Activated T-cell treated with anti-CD3 and anti-CD28 coated beads, Interleukin-2, amount 50 U/mL, for 4 hours (primary cell): ENCODE measurements at regions not wholly inside any gene's neighbourhood (a gene's known extent, or its start where the extent isn't known, plus 50 kb on each side); places are given as distances from the start of the nearest gene placed in this dataset.
"Not testable (repeated sequence)": the region's sequence is repeated elsewhere in the genome, so short reads cannot be mapped to it uniquely, and the experiment has no call there.

Experiments
- ATAC-seq, 2 donors: fragments of 200-7000 bp; cut with Tn5 transposase; one replicate each; pipeline ENCODE4 v1.10.0; 2021
- DNase-seq: peaks from one replicate; pipeline ENCODE4 v3.0.0-alpha.2; 2020
- H3K27me3 Mint-ChIP-seq: one replicate; pipeline ENCODE4 v1.8.0; 2021; ENCODE audit warnings: low read depth, mixed read lengths
- H3K36me3 Mint-ChIP-seq: one replicate; pipeline ENCODE4 v1.8.0; 2022; ENCODE audit warnings: mixed read lengths; ENCODE audit not compliant: insufficient read depth
- H3K4me1 Mint-ChIP-seq: one replicate; pipeline ENCODE4 v1.8.0; 2021; ENCODE audit warnings: low read depth, mixed read lengths
- H3K4me3 Mint-ChIP-seq: one replicate; pipeline ENCODE4 v1.8.0; 2021; ENCODE audit warnings: mild to moderate bottlenecking, moderate library complexity, mixed read lengths
- H3K9me3 Mint-ChIP-seq: one replicate; pipeline ENCODE4 v1.8.0; 2021; ENCODE audit warnings: mixed read lengths

DNA sequence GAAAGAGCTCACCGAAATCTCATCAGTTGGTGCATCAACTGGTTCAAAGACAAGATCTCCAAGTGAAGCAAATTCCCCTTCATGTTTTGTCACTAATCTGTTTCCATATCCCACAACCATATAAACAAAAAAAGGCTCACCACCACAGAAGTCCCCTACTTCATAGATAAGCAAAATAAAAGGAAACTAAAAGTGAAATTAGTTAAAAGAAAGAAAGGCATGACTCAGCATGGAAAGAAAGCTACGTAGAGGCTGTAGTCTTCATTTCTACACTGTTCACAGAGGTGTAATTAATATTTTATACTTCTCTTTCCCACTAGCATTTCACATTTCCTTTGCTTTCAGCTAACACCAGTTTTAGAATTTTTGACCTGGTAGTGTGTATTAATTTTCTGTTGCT lies 208.0 kb downstream of the CYLC2 start:
- H3K9me3 Mint-ChIP-seq = peaks cover 3% of the 10 kb centered on the region
- no peaks in the 10 kb centered on the region for H3K27me3 Mint-ChIP-seq
- H3K4me3 Mint-ChIP-seq = no peak overlapping the region
- ATAC-seq (no peak), DNase-seq (no peak)
- H3K36me3 Mint-ChIP-seq = no peaks in the 10 kb centered on the region
- H3K4me1 Mint-ChIP-seq = no peaks in the 10 kb centered on the region

DNA sequence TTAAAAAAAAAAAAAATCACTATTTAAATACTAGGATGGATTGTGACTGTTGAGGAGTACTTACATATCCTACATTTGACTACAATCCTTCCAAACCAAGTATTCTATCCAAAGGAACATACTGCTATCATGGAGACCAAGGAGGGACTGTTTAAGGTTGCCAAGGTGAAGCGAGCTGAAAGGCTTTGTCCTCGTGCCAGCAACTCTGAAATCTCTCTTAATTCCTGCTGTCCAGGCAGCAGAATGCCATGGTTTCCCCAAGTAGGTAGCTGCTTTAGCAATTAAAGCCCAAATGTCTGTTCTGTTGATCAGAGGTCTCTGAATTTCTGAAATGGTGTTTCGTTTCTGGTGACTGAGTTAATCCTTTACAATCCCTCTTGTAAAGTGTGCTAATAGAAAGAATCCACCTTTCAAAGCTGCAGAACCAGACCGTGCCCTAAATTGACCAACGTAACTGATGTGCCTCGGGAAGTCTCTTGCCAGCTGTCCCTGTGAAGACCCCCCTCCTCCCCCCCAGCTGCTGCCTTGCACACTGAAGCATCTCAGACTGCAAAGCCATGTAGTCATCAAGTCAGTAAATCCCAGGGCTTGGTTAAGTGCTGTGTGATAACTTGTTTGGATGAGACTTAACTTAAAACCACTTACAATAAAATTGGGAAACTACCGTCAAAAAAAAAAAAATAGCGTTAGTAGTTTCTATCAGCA lies 210.9 kb downstream of the CYLC2 start:
- ATAC-seq, DNase-seq, H3K27me3 Mint-ChIP-seq: not testable (repeated sequence)

GRCh38 chr9:103210607-103211006 lies 215.5 kb downstream of the CYLC2 start:
- ATAC-seq (no peak), DNase-seq (no peak)
- H3K9me3 Mint-ChIP-seq = peaks cover 18% of the 10 kb centered on the region
- no peaks in the 10 kb centered on the region for H3K36me3 Mint-ChIP-seq
- no peaks in the 10 kb centered on the region for H3K27me3 Mint-ChIP-seq
- no peak overlapping the region for H3K4me3 Mint-ChIP-seq
- no peaks in the 10 kb centered on the region for H3K4me1 Mint-ChIP-seq

More for the DNA sequence above, 210.9 kb downstream of the CYLC2 start:
- not testable (repeated sequence) for H3K4me3 Mint-ChIP-seq, H3K9me3 Mint-ChIP-seq, H3K36me3 Mint-ChIP-seq, H3K4me1 Mint-ChIP-seq

GRCh38 chr9:103215197-103215596 lies 220.1 kb downstream of the CYLC2 start:
- ATAC-seq (no peak), DNase-seq (no peak)
- no peaks in the 10 kb centered on the region for H3K4me1 Mint-ChIP-seq
- peaks cover 18% of the 10 kb centered on the region for H3K9me3 Mint-ChIP-seq
- H3K27me3 Mint-ChIP-seq = no peaks in the 10 kb centered on the region
- no peak overlapping the region for H3K4me3 Mint-ChIP-seq
- no peaks in the 10 kb centered on the region for H3K36me3 Mint-ChIP-seq

DNA sequence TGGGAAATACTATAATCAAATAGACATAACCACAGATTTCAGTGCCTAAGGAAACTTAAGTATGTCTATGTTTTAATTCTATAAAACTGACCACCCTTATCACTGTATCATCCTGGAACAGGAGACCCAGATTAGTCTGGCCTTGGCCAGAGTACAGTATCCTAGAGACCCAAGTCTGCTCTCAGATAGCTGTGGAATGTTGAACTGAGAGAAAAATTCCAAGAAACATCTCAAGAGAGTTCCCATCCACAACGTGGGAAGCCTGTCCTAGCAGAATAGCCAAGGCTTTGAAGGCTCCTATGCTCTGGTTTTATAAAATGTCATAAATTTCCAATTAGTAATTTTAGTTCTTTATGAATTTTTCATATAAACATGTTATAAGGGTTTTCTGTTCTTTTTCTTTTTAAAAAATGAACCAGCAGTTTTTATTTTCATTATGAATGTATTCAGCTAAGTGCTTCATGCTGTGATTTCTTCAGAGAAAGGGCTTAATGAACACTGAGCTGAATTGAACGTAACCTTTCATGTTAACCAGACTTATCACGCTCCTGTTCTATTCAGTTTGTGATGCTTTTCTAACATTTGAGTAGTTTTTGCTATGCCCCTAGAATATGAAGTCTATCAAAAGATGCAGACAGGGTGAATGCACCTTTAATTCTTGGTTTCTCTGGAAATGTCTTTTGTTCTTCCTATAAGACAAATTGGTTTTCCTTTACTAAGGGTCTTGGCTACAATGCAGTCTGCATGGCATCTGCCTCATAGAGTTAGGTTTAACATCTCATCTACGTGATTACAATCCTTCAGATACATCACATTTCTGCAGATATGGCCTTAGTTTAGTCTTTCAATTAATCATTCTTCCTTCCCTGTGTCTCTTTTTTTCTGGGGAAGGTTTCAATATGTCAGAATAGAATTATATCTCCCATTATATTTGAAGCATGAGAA lies 230.8 kb downstream of the CYLC2 start:
- H3K4me3 Mint-ChIP-seq = no peak overlapping the region
- ATAC-seq (no peak), DNase-seq (no peak)
- no peaks in the 10 kb centered on the region for H3K27me3 Mint-ChIP-seq
- H3K36me3 Mint-ChIP-seq = no peaks in the 10 kb centered on the region
- no peaks in the 10 kb centered on the region for H3K4me1 Mint-ChIP-seq
- H3K9me3 Mint-ChIP-seq = peaks cover 10% of the 10 kb centered on the region

DNA sequence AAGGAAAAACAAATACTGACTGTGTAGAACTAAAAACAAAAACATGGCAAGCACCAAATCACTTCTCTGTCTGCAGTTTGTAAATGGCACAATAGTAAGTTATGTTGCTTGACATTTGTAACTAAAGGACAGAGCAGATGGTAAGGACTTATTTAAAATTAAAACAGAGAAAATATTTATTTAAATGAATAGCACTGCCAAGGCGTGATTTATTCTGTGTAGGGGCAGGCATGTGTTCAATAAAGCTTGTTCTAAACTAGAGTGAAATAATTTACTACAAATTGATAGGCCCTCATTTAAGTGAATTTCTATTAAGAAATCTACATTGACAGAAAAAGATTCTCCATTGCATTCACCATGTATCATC lies 231.5 kb downstream of the CYLC2 start:
- Mint-ChIP-seq H3K4me3 (no peak overlapping the region), H3K4me1 (no peaks in the 10 kb centered on the region), H3K9me3 (peaks cover 6% of the 10 kb centered on the region), H3K36me3 (no peaks in the 10 kb centered on the region), H3K27me3 (no peaks in the 10 kb centered on the region)
- no peak for DNase-seq
- no peak for ATAC-seq

DNA sequence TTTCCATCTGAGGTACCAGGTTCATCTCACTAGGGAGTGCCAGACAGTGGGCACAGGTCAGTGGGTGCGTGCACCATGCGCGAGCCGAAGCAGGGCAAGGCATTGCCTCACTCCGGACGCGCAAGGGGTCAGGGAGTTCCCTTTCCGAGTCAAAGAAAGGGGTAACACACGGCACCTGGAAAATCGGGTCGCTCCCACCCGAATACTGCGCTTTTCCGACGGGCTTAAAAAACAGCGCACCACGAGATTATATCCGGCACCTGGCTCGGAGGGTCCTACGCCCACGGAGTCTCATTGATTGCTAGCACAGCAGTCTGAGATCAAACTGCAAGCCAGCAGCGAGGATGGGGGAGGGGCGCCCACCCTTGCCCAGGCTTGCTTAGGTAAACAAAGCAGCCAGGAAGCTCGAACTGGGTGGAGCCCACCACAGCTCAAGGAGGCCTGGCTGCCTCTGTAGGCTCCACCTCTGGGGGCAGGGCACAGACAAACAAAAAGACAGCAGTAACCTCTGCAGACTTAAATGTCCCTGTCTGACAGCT lies 242.5 kb downstream of the CYLC2 start:
- H3K4me1 Mint-ChIP-seq, H3K36me3 Mint-ChIP-seq, H3K27me3 Mint-ChIP-seq, ATAC-seq, H3K4me3 Mint-ChIP-seq, DNase-seq: not testable (repeated sequence)
- peaks cover 13% of the 10 kb centered on the region for H3K9me3 Mint-ChIP-seq

- Mint-ChIP-seq H3K27me3 (no peaks in the 10 kb centered on the region), H3K36me3 (no peaks in the 10 kb centered on the region), H3K4me1 (no peaks in the 10 kb centered on the region), H3K4me3 (no peak overlapping the region), H3K9me3 (peaks cover 12% of the 10 kb centered on the region)
- no peak for DNase-seq
- ATAC-seq = no peak
Measured at GRCh38 chr9:103242025-103242424, 246.9 kb downstream of the CYLC2 start.

DNA sequence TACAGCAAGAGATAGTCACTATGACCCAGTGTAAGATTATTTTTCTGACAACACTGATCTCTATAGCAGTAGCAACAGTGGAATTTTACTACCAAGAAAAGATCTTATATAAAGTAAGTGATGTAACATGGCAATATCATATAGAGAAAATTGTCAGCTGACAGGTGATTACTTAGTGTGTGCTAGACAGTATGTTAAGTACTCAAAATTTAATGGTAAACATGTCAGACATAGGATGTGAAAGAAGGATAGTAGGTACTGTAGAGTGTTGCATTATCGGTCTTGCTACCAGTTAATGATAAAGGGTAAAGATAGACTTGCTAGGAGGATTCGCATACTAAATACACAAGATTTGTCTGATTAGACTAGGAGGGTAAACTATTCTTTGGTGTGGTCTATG lies 247.4 kb downstream of the CYLC2 start:
- no peak for DNase-seq
- Mint-ChIP-seq H3K9me3 (peaks cover 13% of the 10 kb centered on the region), H3K36me3 (no peaks in the 10 kb centered on the region), H3K27me3 (no peaks in the 10 kb centered on the region), H3K4me3 (no peak overlapping the region), H3K4me1 (no peaks in the 10 kb centered on the region)
- no peak for ATAC-seq

DNA sequence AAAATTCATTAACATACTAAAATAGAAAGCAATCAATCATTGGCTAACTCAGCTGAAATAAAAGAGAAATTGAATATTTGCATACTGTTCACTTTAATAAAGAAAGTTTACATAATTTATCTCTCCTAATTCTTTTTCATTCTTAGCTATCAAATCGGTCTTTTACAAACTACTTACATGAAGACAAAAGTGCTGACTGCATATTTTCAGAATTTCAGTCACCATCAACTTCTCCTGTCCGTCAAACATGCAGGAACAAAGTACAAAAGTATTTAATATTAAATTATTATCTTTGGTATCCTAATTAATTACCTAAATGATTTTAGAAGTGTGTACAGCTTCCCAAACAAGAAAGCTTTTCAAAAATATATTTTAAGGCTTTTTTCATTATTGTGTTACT lies 248.4 kb downstream of the CYLC2 start:
- ATAC-seq = no peak
- Mint-ChIP-seq H3K9me3 (peaks cover 13% of the 10 kb centered on the region), H3K36me3 (no peaks in the 10 kb centered on the region), H3K27me3 (no peaks in the 10 kb centered on the region), H3K4me1 (no peaks in the 10 kb centered on the region), H3K4me3 (no peak overlapping the region)
- no peak for DNase-seq

- DNase-seq (no peak), ATAC-seq (no peak)
- Mint-ChIP-seq H3K27me3 (no peaks in the 10 kb centered on the region), H3K4me3 (no peak overlapping the region), H3K4me1 (no peaks in the 10 kb centered on the region), H3K9me3 (peaks cover 13% of the 10 kb centered on the region), H3K36me3 (no peaks in the 10 kb centered on the region)
Measured at GRCh38 chr9:103245369-103245768, 250.2 kb downstream of the CYLC2 start.

DNA sequence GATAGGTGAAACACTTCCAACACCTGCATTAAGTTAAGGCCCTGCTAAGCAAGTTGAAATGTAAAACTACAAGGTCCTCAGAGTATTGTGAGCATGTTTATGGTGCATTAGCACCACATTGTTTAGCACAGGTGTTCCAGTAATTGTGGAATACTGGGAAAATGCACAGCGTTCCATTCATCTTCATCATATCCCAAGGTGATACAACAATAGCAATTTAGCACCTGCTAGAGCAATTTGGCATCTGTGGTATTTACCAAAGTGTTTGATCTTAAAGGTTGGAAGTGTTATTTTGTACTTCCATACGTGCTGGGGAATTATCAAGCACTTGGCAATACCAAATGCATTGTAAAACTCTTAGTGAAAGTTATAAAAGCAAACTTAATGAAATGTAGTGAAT lies 266.8 kb downstream of the CYLC2 start:
- Mint-ChIP-seq H3K9me3 (peaks cover 13% of the 10 kb centered on the region), H3K27me3 (no peaks in the 10 kb centered on the region), H3K36me3 (no peaks in the 10 kb centered on the region), H3K4me3 (no peak overlapping the region), H3K4me1 (no peaks in the 10 kb centered on the region)
- ATAC-seq (no peak), DNase-seq (no peak)

- ATAC-seq (no peak), DNase-seq (no peak)
- peaks cover 3% of the 10 kb centered on the region for H3K9me3 Mint-ChIP-seq
- H3K4me3 Mint-ChIP-seq = no peak overlapping the region
- H3K27me3 Mint-ChIP-seq = no peaks in the 10 kb centered on the region
- no peaks in the 10 kb centered on the region for H3K36me3 Mint-ChIP-seq
- H3K4me1 Mint-ChIP-seq = no peaks in the 10 kb centered on the region
Measured at GRCh38 chr9:103266064-103266463, 270.9 kb downstream of the CYLC2 start.

GRCh38 chr9:103277240-103277639 lies 282.1 kb downstream of the CYLC2 start:
- DNase-seq (no peak), ATAC-seq (no peak)
- no peaks in the 10 kb centered on the region for H3K27me3 Mint-ChIP-seq
- H3K4me1 Mint-ChIP-seq = no peaks in the 10 kb centered on the region
- no peaks in the 10 kb centered on the region for H3K36me3 Mint-ChIP-seq
- peaks cover 15% of the 10 kb centered on the region for H3K9me3 Mint-ChIP-seq
- H3K4me3 Mint-ChIP-seq = no peak overlapping the region

GRCh38 chr9:103281126-103281525 lies 286.0 kb downstream of the CYLC2 start:
- H3K9me3 Mint-ChIP-seq = peaks cover 6% of the 10 kb centered on the region
- no peak for DNase-seq
- no peak overlapping the region for H3K4me3 Mint-ChIP-seq
- no peaks in the 10 kb centered on the region for H3K27me3 Mint-ChIP-seq
- H3K36me3 Mint-ChIP-seq = no peaks in the 10 kb centered on the region
- H3K4me1 Mint-ChIP-seq = no peaks in the 10 kb centered on the region
- no peak for ATAC-seq
